GM12878 (cell line): ENCODE measurements at regions not wholly inside any gene's neighbourhood (a gene's known extent, or its start where the extent isn't known, plus 50 kb on each side); places are given as distances from the start of the nearest gene placed in this dataset.

ENCODE experiments used
- ATAC-seq: fragments of 200-7000 bp; cut with Tn5 transposase; 3 replicates; pipeline ENCODE4 v1.9.1; 2020; ENCODE audit warnings: mild to moderate bottlenecking, moderate library complexity
- BruUV-seq: library from RNA; stranded (reverse); fragments of 400-500 nt; replicated peaks from 2 replicates; lab custom pipeline; 2021; lab: Mats Ljungman, UMichigan
- CTCF ChIA-PET: fragments of 300-600 bp; sonication (Branson Sonifier 250); formaldehyde crosslinking; extraction: SDS; loops from one replicate; lab custom pipeline; 2021; ENCODE audit warnings: inconsistent platforms; lab: Yijun Ruan, JAX
- POLR2A ChIA-PET: fragments of 350-600 bp; formaldehyde crosslinking; extraction: SDS; loops from one replicate; lab custom pipeline; 2021; ENCODE audit warnings: inconsistent platforms; lab: Charles Lee
- RAD21 ChIA-PET: fragments of 300-600 bp; sonication (Branson Sonifier 250); formaldehyde crosslinking; loops from one replicate; lab custom pipeline; 2023; ENCODE audit warnings: antibody characterized with exemption; ENCODE audit not compliant: unreplicated experiment; lab: Charles Lee
- SMC1A ChIA-PET: fragments of 300-600 bp; sonication (Branson Sonifier 250); formaldehyde crosslinking; loops from one replicate; lab custom pipeline; 2023; ENCODE audit not compliant: unreplicated experiment, uncharacterized antibody; lab: Charles Lee
- DNase-seq: peaks from one replicate; pipeline ENCODE4 v3.0.0-alpha.2; 2011; ENCODE audit warnings: low read depth, low spot score
- FAIRE-seq: peaks from 3 replicates; lab custom pipeline; 2011; peaks lifted over from hg19 to GRCh38; lab: Jason Lieb, UNC
- H2AFZ ChIP-seq: 2 replicates; pipeline ENCODE4 v1.6.0; 2011; ENCODE audit warnings: low read depth, low read length, control low read depth; ENCODE audit not compliant: control insufficient read depth
- H3K27ac ChIP-seq: 2 replicates; pipeline ENCODE4 v1.5.1; 2011; ENCODE audit warnings: control low read depth; ENCODE audit not compliant: control insufficient read depth, insufficient read depth
- H3K27me3 ChIP-seq, 2 experiments: replicated peaks in 1 of 2; 2 replicates each; pipeline versions ENCODE4 v1.6.0 to v1.6.1; 2011; ENCODE audit warnings: low read length in 1 of 2; ENCODE audit not compliant: control insufficient read depth in 2 of 2, insufficient read depth in 2 of 2
- H3K36me3 ChIP-seq, 2 experiments: 2 replicates each; pipeline ENCODE4 v1.5.1; 2011; ENCODE audit warnings: low read length in 1 of 2; ENCODE audit not compliant: control insufficient read depth in 2 of 2, insufficient read depth in 2 of 2
- H3K4me1 ChIP-seq: 2 replicates; pipeline ENCODE4 v1.6.1; 2011; ENCODE audit warnings: mild to moderate bottlenecking, low read length, moderate library complexity, mixed read lengths; ENCODE audit not compliant: control insufficient read depth, insufficient read depth
- H3K4me2 ChIP-seq: 2 replicates; pipeline ENCODE4 v1.6.0; 2011; ENCODE audit warnings: control low read depth; ENCODE audit not compliant: control insufficient read depth, insufficient read depth
- H3K4me3 ChIP-seq: fragments of 200-600 bp; sonication (generic); 2 replicates; pipeline ENCODE4 v1.5.1; 2016
- H3K79me2 ChIP-seq: 2 replicates; pipeline ENCODE4 v1.6.0; 2011; ENCODE audit warnings: low read length; ENCODE audit not compliant: control insufficient read depth, insufficient read depth
- H3K9ac ChIP-seq: 2 replicates; pipeline ENCODE4 v1.8.0; 2011; ENCODE audit warnings: low read length, control low read depth, mixed read lengths; ENCODE audit not compliant: control insufficient read depth, insufficient read depth
- H3K9me3 ChIP-seq: replicated peaks from 3 replicates; pipeline ENCODE4 v1.5.1; 2011; ENCODE audit warnings: mild to moderate bottlenecking, low read length; ENCODE audit not compliant: control insufficient read depth, insufficient read depth
- H4K20me1 ChIP-seq: 2 replicates; pipeline ENCODE4 v1.6.0; 2011; ENCODE audit not compliant: control insufficient read depth, insufficient read depth
- IKZF1 ChIP-seq: fragments of 450-650 bp; conservative IDR thresholded peaks from 2 replicates; pipeline ENCODE4 v1.6.1; 2017; ENCODE audit warnings: antibody characterized with exemption, mild to moderate bottlenecking
- IRF4 ChIP-seq: IDR thresholded peaks from 2 replicates; pipeline ENCODE4 v1.6.1; 2011; ENCODE audit warnings: low read depth, low read length
- NR2C1 ChIP-seq: fragments of 450-650 bp; IDR thresholded peaks from 2 replicates; pipeline ENCODE4 v1.6.1; 2017; ENCODE audit warnings: antibody characterized with exemption, mild to moderate bottlenecking, moderate library complexity
- STAT3 ChIP-seq: IDR thresholded peaks from 2 replicates; pipeline ENCODE4 v1.6.1; 2011; ENCODE audit warnings: low read depth, low read length, improper control_type of control experiment
- TCF3 ChIP-seq: IDR thresholded peaks from 2 replicates; pipeline ENCODE4 v1.6.1; 2012; ENCODE audit warnings: low read depth, mild to moderate bottlenecking, low read length, borderline replicate concordance; ENCODE audit not compliant: insufficient read depth
- WGBS: methylation state at CpG from one replicate; pipeline ENCODE4 v1.1.6; 2016; ENCODE audit warnings: low lambda C conversion rate; ENCODE audit not compliant: insufficient replicate concordance, insufficient coverage; ENCODE audit errors: missing lambda C conversion rate; 5-methylcytosine and 5-hydroxymethylcytosine counted together
- in situ Hi-C: fragments of 300-500 bp; cut with MboI; formaldehyde crosslinking; loops from 9 replicates; pipeline ENCODE4 v1.14.3; 2018; ENCODE audit warnings: mixed read lengths
- intact Hi-C: fragments of 100-400 bp; cut with micrococcal nuclease; formaldehyde crosslinking; loops from one replicate; pipeline ENCODE4 v1.14.2; 2022; ENCODE audit not compliant: unreplicated experiment
- TF ChIP-seq, protein P1 (sequence below): fragments of 450-650 bp; IDR thresholded peaks from 2 replicates; pipeline ENCODE4 v1.6.1; 2017; ENCODE audit warnings: mild to moderate bottlenecking, moderate library complexity
- TF ChIP-seq, protein P2 (sequence below): IDR thresholded peaks from 2 replicates; pipeline ENCODE4 v1.6.1; 2011; ENCODE audit warnings: low read depth, mild to moderate bottlenecking, low read length, moderate library complexity, borderline replicate concordance; ENCODE audit errors: extremely low read depth
- TF ChIP-seq, protein P3 (sequence below): fragments of 450-650 bp; conservative IDR thresholded peaks from 2 replicates; pipeline ENCODE4 v1.6.1; 2017; ENCODE audit warnings: mild to moderate bottlenecking, moderate library complexity
- TF ChIP-seq, protein P4 (sequence below): fragments of 450-650 bp; IDR thresholded peaks from 2 replicates; pipeline ENCODE4 v1.6.1; 2014; ENCODE audit warnings: mild to moderate bottlenecking

DNA sequence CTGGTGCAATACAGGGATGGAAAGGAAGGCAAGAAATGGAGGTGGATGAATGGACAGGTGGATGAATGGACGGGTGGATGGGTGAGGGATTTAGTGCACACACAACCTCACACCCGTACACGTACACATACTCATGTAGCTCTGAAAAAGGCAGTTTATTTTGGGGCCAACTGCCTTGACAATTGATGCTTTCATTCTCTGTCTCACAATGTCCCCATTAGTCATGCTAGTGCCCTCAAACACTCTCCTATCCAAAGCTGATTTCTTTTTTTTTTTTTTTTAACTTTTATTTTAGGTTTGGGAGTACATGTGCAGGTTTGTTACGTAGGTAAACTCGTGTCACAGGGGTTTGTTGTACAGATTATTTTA, 495.0 kb downstream of the DMAC1 start (continued):
- TF ChIP-seq, protein P1, sequence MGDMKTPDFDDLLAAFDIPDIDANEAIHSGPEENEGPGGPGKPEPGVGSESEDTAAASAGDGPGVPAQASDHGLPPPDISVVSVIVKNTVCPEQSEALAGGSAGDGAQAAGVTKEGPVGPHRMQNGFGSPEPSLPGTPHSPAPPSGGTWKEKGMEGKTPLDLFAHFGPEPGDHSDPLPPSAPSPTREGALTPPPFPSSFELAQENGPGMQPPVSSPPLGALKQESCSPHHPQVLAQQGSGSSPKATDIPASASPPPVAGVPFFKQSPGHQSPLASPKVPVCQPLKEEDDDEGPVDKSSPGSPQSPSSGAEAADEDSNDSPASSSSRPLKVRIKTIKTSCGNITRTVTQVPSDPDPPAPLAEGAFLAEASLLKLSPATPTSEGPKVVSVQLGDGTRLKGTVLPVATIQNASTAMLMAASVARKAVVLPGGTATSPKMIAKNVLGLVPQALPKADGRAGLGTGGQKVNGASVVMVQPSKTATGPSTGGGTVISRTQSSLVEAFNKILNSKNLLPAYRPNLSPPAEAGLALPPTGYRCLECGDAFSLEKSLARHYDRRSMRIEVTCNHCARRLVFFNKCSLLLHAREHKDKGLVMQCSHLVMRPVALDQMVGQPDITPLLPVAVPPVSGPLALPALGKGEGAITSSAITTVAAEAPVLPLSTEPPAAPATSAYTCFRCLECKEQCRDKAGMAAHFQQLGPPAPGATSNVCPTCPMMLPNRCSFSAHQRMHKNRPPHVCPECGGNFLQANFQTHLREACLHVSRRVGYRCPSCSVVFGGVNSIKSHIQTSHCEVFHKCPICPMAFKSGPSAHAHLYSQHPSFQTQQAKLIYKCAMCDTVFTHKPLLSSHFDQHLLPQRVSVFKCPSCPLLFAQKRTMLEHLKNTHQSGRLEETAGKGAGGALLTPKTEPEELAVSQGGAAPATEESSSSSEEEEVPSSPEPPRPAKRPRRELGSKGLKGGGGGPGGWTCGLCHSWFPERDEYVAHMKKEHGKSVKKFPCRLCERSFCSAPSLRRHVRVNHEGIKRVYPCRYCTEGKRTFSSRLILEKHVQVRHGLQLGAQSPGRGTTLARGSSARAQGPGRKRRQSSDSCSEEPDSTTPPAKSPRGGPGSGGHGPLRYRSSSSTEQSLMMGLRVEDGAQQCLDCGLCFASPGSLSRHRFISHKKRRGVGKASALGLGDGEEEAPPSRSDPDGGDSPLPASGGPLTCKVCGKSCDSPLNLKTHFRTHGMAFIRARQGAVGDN, result no peak
- no peak for TF ChIP-seq IKZF1

DNA sequence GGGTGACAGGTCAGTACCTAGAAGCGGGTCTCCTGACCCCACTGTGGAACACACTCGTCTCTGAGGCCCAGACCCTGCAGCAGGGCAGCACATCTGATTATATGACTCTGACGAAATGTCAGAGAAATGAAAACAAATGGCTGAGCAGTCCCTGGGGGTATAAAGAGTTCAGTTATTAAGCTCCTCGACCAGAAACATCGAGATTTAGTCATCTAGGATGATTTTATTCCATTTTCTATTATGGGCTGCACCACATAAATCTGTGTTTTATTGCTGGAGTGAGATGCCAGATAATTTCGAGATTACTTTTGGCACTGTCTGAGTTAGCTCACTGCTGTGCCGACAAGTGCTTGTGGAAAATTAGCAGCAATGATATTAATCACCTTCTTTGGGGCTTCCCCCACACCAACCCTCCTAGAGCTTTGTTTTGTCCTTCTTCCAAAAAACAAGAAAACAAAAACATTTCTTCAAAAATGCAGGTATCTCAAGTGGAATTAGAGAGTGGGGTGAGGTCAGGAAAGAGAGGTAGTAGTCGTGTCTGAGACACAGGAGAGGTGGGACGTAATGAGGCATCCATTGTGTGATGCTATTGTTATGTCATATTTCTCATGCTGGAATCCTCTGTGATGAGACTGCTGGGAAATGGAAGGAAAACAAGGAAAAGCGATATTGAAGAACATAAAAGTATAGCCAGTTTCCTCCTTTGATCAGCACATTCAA, 495.5 kb downstream of the DMAC1 start:
- Histone ChIP-seq H3K4me3 (no peak overlapping the region), H3K4me2 (no peak overlapping the region), H3K36me3 (no peaks in the 10 kb centered on the region), H3K9me3 (no peaks in the 10 kb centered on the region; the same call in 1 of the 3 replicates), H4K20me1 (no peaks in the 10 kb centered on the region), H3K27me3 (no peaks in the 10 kb centered on the region), H3K4me1 (no peaks in the 10 kb centered on the region), H2AFZ (no peak overlapping the region), H3K9ac (no peak overlapping the region), H3K27ac (no peak overlapping the region), H3K79me2 (no peaks in the 10 kb centered on the region)
- CTCF ChIA-PET, result interaction anchor here (1.2 to 1.9 kb wide), 2 partner anchors 13 to 30 kb away, joined by 4 read pairs; no protein-coding TSS in a partner anchor
- ATAC-seq, result peak; percentile 34
- no peak for FAIRE-seq
- intact Hi-C loops, result no loop called here
- RAD21 ChIA-PET, result interaction anchor here (0.7 kb wide), 1 partner anchor 73 kb away, joined by 3 read pairs; no protein-coding TSS in a partner anchor
- in situ Hi-C loops, result loop anchor here (25.0 kb wide), 1 partner anchor 92 kb away; no protein-coding TSS in a partner anchor
- POLR2A ChIA-PET, result interaction anchor here (0.6 to 1.0 kb wide), 3 partner anchors 15 to 648 kb away, joined by 3 to 4 read pairs (median 3); no protein-coding TSS in a partner anchor
- SMC1A ChIA-PET, result interaction anchor here (0.6 to 1.5 kb wide), 3 partner anchors 55 to 496 kb away, joined by 3 to 4 read pairs (median 3); partner anchors contain the start of gene DMAC1
- DNase-seq, result no peak
- WGBS, result 7% methylated on average over 10 of the region's 10 CpGs
- BruUV-seq, result no TSS peak
- TF ChIP-seq, protein P2, sequence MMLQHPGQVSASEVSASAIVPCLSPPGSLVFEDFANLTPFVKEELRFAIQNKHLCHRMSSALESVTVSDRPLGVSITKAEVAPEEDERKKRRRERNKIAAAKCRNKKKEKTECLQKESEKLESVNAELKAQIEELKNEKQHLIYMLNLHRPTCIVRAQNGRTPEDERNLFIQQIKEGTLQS, result no peak
- TF ChIP-seq IRF4, result no peak
- TF ChIP-seq, protein P3, sequence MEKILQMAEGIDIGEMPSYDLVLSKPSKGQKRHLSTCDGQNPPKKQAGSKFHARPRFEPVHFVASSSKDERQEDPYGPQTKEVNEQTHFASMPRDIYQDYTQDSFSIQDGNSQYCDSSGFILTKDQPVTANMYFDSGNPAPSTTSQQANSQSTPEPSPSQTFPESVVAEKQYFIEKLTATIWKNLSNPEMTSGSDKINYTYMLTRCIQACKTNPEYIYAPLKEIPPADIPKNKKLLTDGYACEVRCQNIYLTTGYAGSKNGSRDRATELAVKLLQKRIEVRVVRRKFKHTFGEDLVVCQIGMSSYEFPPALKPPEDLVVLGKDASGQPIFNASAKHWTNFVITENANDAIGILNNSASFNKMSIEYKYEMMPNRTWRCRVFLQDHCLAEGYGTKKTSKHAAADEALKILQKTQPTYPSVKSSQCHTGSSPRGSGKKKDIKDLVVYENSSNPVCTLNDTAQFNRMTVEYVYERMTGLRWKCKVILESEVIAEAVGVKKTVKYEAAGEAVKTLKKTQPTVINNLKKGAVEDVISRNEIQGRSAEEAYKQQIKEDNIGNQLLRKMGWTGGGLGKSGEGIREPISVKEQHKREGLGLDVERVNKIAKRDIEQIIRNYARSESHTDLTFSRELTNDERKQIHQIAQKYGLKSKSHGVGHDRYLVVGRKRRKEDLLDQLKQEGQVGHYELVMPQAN, result no peak
- TF ChIP-seq TCF3, result no peak
- no peak for TF ChIP-seq STAT3
- TF ChIP-seq, protein P4, sequence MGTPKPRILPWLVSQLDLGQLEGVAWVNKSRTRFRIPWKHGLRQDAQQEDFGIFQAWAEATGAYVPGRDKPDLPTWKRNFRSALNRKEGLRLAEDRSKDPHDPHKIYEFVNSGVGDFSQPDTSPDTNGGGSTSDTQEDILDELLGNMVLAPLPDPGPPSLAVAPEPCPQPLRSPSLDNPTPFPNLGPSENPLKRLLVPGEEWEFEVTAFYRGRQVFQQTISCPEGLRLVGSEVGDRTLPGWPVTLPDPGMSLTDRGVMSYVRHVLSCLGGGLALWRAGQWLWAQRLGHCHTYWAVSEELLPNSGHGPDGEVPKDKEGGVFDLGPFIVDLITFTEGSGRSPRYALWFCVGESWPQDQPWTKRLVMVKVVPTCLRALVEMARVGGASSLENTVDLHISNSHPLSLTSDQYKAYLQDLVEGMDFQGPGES, result no peak
- no peak for TF ChIP-seq NR2C1
